ENCODE measurements at regions not wholly inside any gene's neighbourhood (a gene's known extent, or its start where the extent isn't known, plus 50 kb on each side); places are given as distances from the start of the nearest gene placed in this dataset.

DNA sequence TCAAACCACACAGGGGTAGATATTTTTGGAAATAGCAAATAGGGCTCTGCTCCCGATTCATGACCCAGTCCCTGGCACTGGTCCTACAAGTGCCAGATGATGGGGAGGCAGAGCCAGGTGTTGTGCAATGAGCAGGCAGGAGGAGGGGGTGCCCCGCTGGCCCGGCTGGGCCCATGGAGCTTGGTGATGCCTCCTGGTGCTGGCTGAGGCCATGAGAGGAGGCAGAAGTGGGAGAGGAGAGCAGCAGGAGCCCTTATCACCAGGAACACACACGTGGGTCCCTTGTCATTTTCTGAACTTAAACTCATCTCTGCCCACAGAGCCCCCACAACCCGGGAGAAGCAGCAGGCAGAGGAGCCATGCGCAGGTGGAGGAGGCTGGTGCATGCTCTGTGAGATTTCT, 90.5 kb upstream of the MAPK4 start:
- Histone ChIP-seq H3K27me3 (no peaks in the 10 kb centered on the region), H3K4me3 (no peak overlapping the region), H3K4me1 (peaks cover 4 to 16% of the 10 kb centered on the region in 2 donors), H3K27ac (peak overlapping the region in 1 of 4 donors; percentile 7), H3K9me3 (no peaks in the 10 kb centered on the region), H3K36me3 (no peaks in the 10 kb centered on the region)
- in situ Hi-C loops (cut with MboI; ENCODE audit: low sequenced_read_pairs in 4 of 4) (no loop called here), intact Hi-C loops (cut with DNase I; ENCODE audit: low total_unique reads) (no loop called here)
- ATAC-seq (peak; percentile 53 to 63), DNase-seq (peak; percentile 24 to 33)
- no peak for TF ChIP-seq POLR2A (IDR thresholded peaks at IDR 0.05)
- TF ChIP-seq, protein P1, sequence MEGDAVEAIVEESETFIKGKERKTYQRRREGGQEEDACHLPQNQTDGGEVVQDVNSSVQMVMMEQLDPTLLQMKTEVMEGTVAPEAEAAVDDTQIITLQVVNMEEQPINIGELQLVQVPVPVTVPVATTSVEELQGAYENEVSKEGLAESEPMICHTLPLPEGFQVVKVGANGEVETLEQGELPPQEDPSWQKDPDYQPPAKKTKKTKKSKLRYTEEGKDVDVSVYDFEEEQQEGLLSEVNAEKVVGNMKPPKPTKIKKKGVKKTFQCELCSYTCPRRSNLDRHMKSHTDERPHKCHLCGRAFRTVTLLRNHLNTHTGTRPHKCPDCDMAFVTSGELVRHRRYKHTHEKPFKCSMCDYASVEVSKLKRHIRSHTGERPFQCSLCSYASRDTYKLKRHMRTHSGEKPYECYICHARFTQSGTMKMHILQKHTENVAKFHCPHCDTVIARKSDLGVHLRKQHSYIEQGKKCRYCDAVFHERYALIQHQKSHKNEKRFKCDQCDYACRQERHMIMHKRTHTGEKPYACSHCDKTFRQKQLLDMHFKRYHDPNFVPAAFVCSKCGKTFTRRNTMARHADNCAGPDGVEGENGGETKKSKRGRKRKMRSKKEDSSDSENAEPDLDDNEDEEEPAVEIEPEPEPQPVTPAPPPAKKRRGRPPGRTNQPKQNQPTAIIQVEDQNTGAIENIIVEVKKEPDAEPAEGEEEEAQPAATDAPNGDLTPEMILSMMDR (IDR thresholded peaks at IDR 0.05 in 4 of 5, conservative IDR thresholded peaks at IDR 0.05 in 1 of 5): no peak

DNA sequence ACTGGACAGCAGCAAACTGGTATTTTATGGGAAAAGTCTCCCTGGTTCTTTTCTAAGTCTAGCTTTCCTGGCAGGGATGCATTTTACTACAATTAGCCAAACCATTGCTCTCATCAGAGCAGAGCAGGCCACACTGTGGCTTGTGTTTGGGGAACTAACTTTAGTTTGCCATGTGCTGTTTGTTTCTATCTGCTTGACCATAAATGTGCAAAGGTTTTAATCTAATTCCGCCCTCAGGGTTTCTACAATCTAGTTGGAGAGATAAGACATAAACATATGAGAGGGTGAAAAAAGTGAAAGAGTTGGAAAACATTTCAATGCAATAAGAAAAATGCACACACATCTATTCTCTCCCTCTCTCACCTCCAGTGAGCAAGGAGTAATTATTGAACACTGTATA, 86.9 kb upstream of the MAPK4 start:
- in situ Hi-C loops (cut with MboI; ENCODE audit: low sequenced_read_pairs in 4 of 4): no loop called here
- DNase-seq (no peak), ATAC-seq (no peak)
- no peaks in the 10 kb centered on the region for H3K9me3 ChIP-seq
- H3K36me3 ChIP-seq: no peaks in the 10 kb centered on the region
- H3K27me3 ChIP-seq: no peaks in the 10 kb centered on the region
- H3K4me3 ChIP-seq: no peak overlapping the region
- TF ChIP-seq, protein P1 (IDR thresholded peaks at IDR 0.05 in 4 of 5, conservative IDR thresholded peaks at IDR 0.05 in 1 of 5): no peak
- no peak for TF ChIP-seq POLR2A (IDR thresholded peaks at IDR 0.05)
- intact Hi-C loops (cut with DNase I; ENCODE audit: low total_unique reads): no loop called here
- H3K27ac ChIP-seq: no peak overlapping the region
- peaks cover 4 to 19% of the 10 kb centered on the region in 2 donors for H3K4me1 ChIP-seq

DNA sequence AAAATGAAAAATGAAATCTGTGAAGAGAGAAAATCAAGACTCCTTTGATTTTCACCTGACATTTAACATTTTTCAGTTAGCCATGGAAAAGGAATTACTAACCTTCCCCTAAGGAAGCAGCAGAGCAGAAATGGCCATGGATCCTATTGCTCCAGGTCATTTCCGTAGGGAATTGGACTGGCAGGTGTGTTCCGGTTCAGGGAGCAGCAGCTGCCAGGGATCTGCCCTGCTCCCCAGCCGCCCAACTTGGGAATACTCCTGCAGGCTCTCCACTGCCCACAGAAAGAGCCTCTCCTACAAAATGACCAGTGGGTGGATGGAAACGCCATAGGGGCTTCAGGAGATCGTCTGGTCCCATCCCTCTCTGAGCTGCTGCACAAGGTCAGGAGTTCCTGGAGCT, 86.0 kb upstream of the MAPK4 start:
- Histone ChIP-seq H3K4me3 (no peak overlapping the region), H3K4me1 (peaks cover 2 to 15% of the 10 kb centered on the region in 2 donors), H3K9me3 (no peaks in the 10 kb centered on the region), H3K27ac (no peak overlapping the region), H3K36me3 (no peaks in the 10 kb centered on the region), H3K27me3 (no peaks in the 10 kb centered on the region)
- no peak for ATAC-seq
- intact Hi-C loops (cut with DNase I; ENCODE audit: low total_unique reads) (no loop called here), in situ Hi-C loops (cut with MboI; ENCODE audit: low sequenced_read_pairs in 4 of 4) (no loop called here)
- TF ChIP-seq, protein P1 (IDR thresholded peaks at IDR 0.05 in 4 of 5, conservative IDR thresholded peaks at IDR 0.05 in 1 of 5): no peak
- TF ChIP-seq POLR2A (IDR thresholded peaks at IDR 0.05): no peak
- DNase-seq: no peak

DNA sequence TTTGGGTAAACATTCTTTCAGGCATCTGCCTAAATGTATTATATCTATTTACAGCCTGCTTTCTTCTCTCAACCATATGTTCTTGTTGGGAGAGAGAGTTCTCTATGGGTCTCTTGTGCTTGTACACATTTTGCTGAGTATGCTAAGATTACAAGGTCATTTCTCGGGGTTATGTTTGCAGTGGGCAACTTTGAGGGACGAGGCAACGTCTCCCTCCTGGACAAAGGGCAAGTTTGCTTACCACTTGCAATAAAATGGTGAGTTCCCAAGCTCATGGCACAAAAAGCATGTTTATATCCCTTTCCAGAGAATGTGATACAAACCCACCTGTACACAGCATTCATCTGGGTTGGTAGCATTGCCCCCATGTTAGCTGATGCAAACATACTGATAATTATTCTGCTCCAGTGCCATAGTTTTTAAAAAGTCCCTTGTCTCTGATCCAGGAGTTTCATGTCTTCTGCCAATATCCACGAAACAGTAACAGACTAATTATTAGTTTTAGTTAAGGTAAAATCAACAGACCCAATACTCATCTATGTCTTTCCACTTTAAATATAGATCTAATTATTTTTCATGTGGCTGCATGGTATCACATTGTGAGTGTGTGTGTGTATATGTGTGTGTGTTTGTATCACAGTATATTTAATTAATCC, 84.2 kb upstream of the MAPK4 start:
- Histone ChIP-seq H3K4me3 (no peak overlapping the region), H3K27me3 (no peaks in the 10 kb centered on the region), H3K9me3 (no peaks in the 10 kb centered on the region), H3K27ac (no peak overlapping the region), H3K4me1 (peaks cover 0 to 10% of the 10 kb centered on the region in 2 donors), H3K36me3 (no peaks in the 10 kb centered on the region)
- no peak for ATAC-seq
- TF ChIP-seq, protein P1 (IDR thresholded peaks at IDR 0.05 in 4 of 5, conservative IDR thresholded peaks at IDR 0.05 in 1 of 5): no peak
- no peak for TF ChIP-seq POLR2A (IDR thresholded peaks at IDR 0.05)
- in situ Hi-C loops (cut with MboI; ENCODE audit: low sequenced_read_pairs in 4 of 4): no loop called here
- no peak for DNase-seq
- intact Hi-C loops (cut with DNase I; ENCODE audit: low total_unique reads): no loop called here

DNA sequence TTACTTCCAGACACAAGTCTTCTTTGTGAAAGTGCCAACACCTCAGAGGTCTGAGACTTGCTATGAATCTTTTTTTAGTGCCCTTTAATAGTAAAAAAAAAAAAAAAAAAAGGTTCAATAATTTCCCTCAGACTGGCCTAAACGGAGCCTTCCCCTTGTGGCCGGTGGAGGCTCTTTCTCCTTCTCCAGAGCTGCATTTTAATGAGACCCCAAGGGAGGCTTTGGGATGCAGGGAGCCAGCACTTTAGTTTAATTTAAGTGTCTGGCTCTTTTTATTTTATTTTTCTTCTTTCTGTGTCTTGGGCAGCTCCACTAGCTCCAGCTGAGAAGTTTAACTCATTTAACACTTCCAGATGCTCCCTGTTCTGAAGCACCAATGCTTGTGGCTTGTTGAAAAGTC, 67.8 kb upstream of the MAPK4 start:
- no peaks in the 10 kb centered on the region for H3K4me1 ChIP-seq
- no peaks in the 10 kb centered on the region for H3K9me3 ChIP-seq
- intact Hi-C loops (cut with DNase I; ENCODE audit: low total_unique reads) (no loop called here), in situ Hi-C loops (cut with MboI; ENCODE audit: low sequenced_read_pairs in 4 of 4) (no loop called here)
- DNase-seq: no peak
- no peaks in the 10 kb centered on the region for H3K36me3 ChIP-seq
- no peak overlapping the region for H3K27ac ChIP-seq
- no peak for TF ChIP-seq POLR2A (IDR thresholded peaks at IDR 0.05)
- TF ChIP-seq, protein P1 (IDR thresholded peaks at IDR 0.05 in 4 of 5, conservative IDR thresholded peaks at IDR 0.05 in 1 of 5): no peak
- no peak overlapping the region for H3K4me3 ChIP-seq
- ATAC-seq: no peak
- no peaks in the 10 kb centered on the region for H3K27me3 ChIP-seq
